Kidney (tissue), 13 donors: ENCODE measurements at regions not wholly inside any gene's neighbourhood (a gene's known extent, or its start where the extent isn't known, plus 50 kb on each side); places are given as distances from the start of the nearest gene placed in this dataset.

Experiments
- DNase-seq, 5 donors: peaks; one replicate each; pipeline ENCODE4 v3.0.0-alpha.2; 2013 to 2020
- FAIRE-seq: peaks from 2 replicates; lab custom pipeline; 2012; peaks lifted over from hg19 to GRCh38; lab: Jason Lieb, UNC
- H3K27ac ChIP-seq, 2 donors: one replicate each; pipeline ENCODE4 v1.7.0; 2013; ENCODE audit warnings: low read depth in 2 of 2, low read length in 2 of 2, inconsistent platforms in 1 of 2
- H3K27me3 ChIP-seq: one replicate; pipeline ENCODE4 v1.7.1; 2013; ENCODE audit warnings: low read length, inconsistent platforms; ENCODE audit not compliant: control insufficient read depth, insufficient read depth
- H3K36me3 ChIP-seq, 3 donors: one replicate each; pipeline versions ENCODE4 v1.7.0 to v1.7.1; 2013; ENCODE audit warnings: low read length in 3 of 3, control low read depth in 1 of 3, inconsistent platforms in 1 of 3; ENCODE audit not compliant: insufficient read depth in 3 of 3, control insufficient read depth in 2 of 3
- H3K4me1 ChIP-seq, 3 donors: one replicate each; pipeline versions ENCODE4 v1.7.0 to v1.7.1; 2013; ENCODE audit warnings: low read length in 3 of 3, inconsistent platforms in 1 of 3, low read depth in 1 of 3; ENCODE audit not compliant: control insufficient read depth in 2 of 3, insufficient read depth in 2 of 3
- H3K4me3 ChIP-seq, 3 donors: one replicate each; pipeline versions ENCODE4 v1.7.0 to v1.8.1; 2013; ENCODE audit warnings: low read length in 3 of 3, control low read depth in 1 of 3, inconsistent platforms in 1 of 3
- H3K9ac ChIP-seq, 3 donors: one replicate each; pipeline versions ENCODE4 v1.7.0 to v1.7.1; 2013; ENCODE audit warnings: low read length in 3 of 3, control low read depth in 1 of 3, inconsistent platforms in 1 of 3
- H3K9me3 ChIP-seq, 3 donors: one replicate each; pipeline versions ENCODE4 v1.7.0 to v1.7.1; 2013; ENCODE audit warnings: low read length in 3 of 3, control low read depth in 1 of 3, inconsistent platforms in 1 of 3; ENCODE audit not compliant: control insufficient read depth in 2 of 3, insufficient read depth in 1 of 3
- CTCF ChIP-seq: IDR thresholded peaks from 3 replicates; pipeline ENCODE4 v1.5.1; 2012; ENCODE audit warnings: mild to moderate bottlenecking, moderate library complexity, borderline replicate concordance; ENCODE audit not compliant: insufficient read depth; ENCODE audit errors: extremely low read depth
- intact Hi-C: fragments of 100-400 bp; cut with DNase I; formaldehyde crosslinking; loops from one replicate; pipeline ENCODE4 v1.11.1; 2022
- donor health status: control.
- donor health status: control.
- donor health status: control.
- donor health status: control.
- donor health status: control.
- donor health status: DM: yes; HTN: yes; CAD: no.
- donor health status: Normal renal cell carcinoma (clear cell type).

- H3K4me3 ChIP-seq = no peak overlapping the region
- TF ChIP-seq CTCF = no peak
- intact Hi-C loops = no loop called here
- FAIRE-seq (no peak), DNase-seq (no peak)
- no peaks in the 10 kb centered on the region for H3K9me3 ChIP-seq
- H3K36me3 ChIP-seq = no peaks in the 10 kb centered on the region
- no peaks in the 10 kb centered on the region for H3K27me3 ChIP-seq
- H3K27ac ChIP-seq = no peak overlapping the region
- H3K9ac ChIP-seq = no peak overlapping the region
- no peaks in the 10 kb centered on the region for H3K4me1 ChIP-seq
Measured at GRCh38 chr3:70824078-70824477, 511.6 kb upstream of the MDFIC2 start.

GRCh38 chr3:70823622-70824021, 511.2 kb upstream of the MDFIC2 start:
- H3K36me3 ChIP-seq = no peaks in the 10 kb centered on the region
- no peaks in the 10 kb centered on the region for H3K4me1 ChIP-seq
- FAIRE-seq = no peak
- no peaks in the 10 kb centered on the region for H3K27me3 ChIP-seq
- H3K9me3 ChIP-seq = no peaks in the 10 kb centered on the region
- H3K27ac ChIP-seq = no peak overlapping the region
- no peak overlapping the region for H3K4me3 ChIP-seq
- intact Hi-C loops = no loop called here
- no peak for DNase-seq
- H3K9ac ChIP-seq = no peak overlapping the region
- no peak for TF ChIP-seq CTCF

GRCh38 chr3:70822669-70823068, 510.2 kb upstream of the MDFIC2 start:
- Histone ChIP-seq H3K9ac (no peak overlapping the region), H3K4me3 (no peak overlapping the region), H3K36me3 (no peaks in the 10 kb centered on the region), H3K27me3 (no peaks in the 10 kb centered on the region), H3K4me1 (no peaks in the 10 kb centered on the region), H3K27ac (no peak overlapping the region), H3K9me3 (no peaks in the 10 kb centered on the region)
- intact Hi-C loops = no loop called here
- no peak for DNase-seq
- TF ChIP-seq CTCF = no peak
- no peak for FAIRE-seq

- DNase-seq (no peak), FAIRE-seq (no peak)
- no peak overlapping the region for H3K4me3 ChIP-seq
- no peak for TF ChIP-seq CTCF
- no peaks in the 10 kb centered on the region for H3K4me1 ChIP-seq
- intact Hi-C loops = no loop called here
- no peak overlapping the region for H3K27ac ChIP-seq
- H3K9ac ChIP-seq = no peak overlapping the region
- no peaks in the 10 kb centered on the region for H3K36me3 ChIP-seq
- no peaks in the 10 kb centered on the region for H3K9me3 ChIP-seq
- no peaks in the 10 kb centered on the region for H3K27me3 ChIP-seq
Measured at GRCh38 chr3:70821602-70822001, 509.2 kb upstream of the MDFIC2 start.
